ENCODE measurements at regions not wholly inside any gene's neighbourhood (a gene's known extent, or its start where the extent isn't known, plus 50 kb on each side); places are given as distances from the start of the nearest gene placed in this dataset.

- no peak overlapping the region for H3K4me3 ChIP-seq (ENCODE audit: low read length)
- no peak for DNase-seq (ENCODE audit: low read depth)
- TF ChIP-seq CTCF (conservative IDR thresholded peaks at IDR 0.05; ENCODE audit: low read depth, low read length): no peak
Measured at GRCh38 chr14:98695809-98696208, 576.2 kb downstream of the BCL11B start.

- no peak for DNase-seq (ENCODE audit: low read depth)
- TF ChIP-seq CTCF (conservative IDR thresholded peaks at IDR 0.05; ENCODE audit: low read depth, low read length): no peak
- no peak overlapping the region for H3K4me3 ChIP-seq (ENCODE audit: low read length)
Measured at GRCh38 chr14:98698341-98698740, 573.7 kb downstream of the BCL11B start.

GRCh38 chr14:98700748-98701147, 571.2 kb downstream of the BCL11B start:
- TF ChIP-seq CTCF (conservative IDR thresholded peaks at IDR 0.05; ENCODE audit: low read depth, low read length): no peak
- no peak for DNase-seq (ENCODE audit: low read depth)

GRCh38 chr14:98701377-98701776, 570.6 kb downstream of the BCL11B start:
- no peak for DNase-seq (ENCODE audit: low read depth)
- no peak overlapping the region for H3K4me3 ChIP-seq (ENCODE audit: low read length)
- TF ChIP-seq CTCF (conservative IDR thresholded peaks at IDR 0.05; ENCODE audit: low read depth, low read length): no peak

More at GRCh38 chr14:98700748-98701147, 571.2 kb downstream of the BCL11B start:
- no peak overlapping the region for H3K4me3 ChIP-seq (ENCODE audit: low read length)

- TF ChIP-seq CTCF (conservative IDR thresholded peaks at IDR 0.05; ENCODE audit: low read depth, low read length): no peak
- H3K4me3 ChIP-seq (ENCODE audit: low read length): no peak overlapping the region
- no peak for DNase-seq (ENCODE audit: low read depth)
Measured at GRCh38 chr14:98704441-98704840, 567.6 kb downstream of the BCL11B start.

GRCh38 chr14:98705871-98706300, 566.1 kb downstream of the BCL11B start:
- no peak for DNase-seq (ENCODE audit: low read depth)
- TF ChIP-seq CTCF (conservative IDR thresholded peaks at IDR 0.05; ENCODE audit: low read depth, low read length): no peak
- no peak overlapping the region for H3K4me3 ChIP-seq (ENCODE audit: low read length)

GRCh38 chr14:98707522-98707921, 564.5 kb downstream of the BCL11B start:
- TF ChIP-seq CTCF (conservative IDR thresholded peaks at IDR 0.05; ENCODE audit: low read depth, low read length): no peak
- H3K4me3 ChIP-seq (ENCODE audit: low read length): no peak overlapping the region

More at GRCh38 chr14:98707522-98707921, 564.5 kb downstream of the BCL11B start:
- no peak for DNase-seq (ENCODE audit: low read depth)

Measured in retinal pigment epithelial cell (primary cell).